HG03457 (cell line): ENCODE measurements at regions not wholly inside any gene's neighbourhood (a gene's known extent, or its start where the extent isn't known, plus 50 kb on each side); places are given as distances from the start of the nearest gene placed in this dataset.

Source experiments
- ATAC-seq: cut with Tn5 transposase; IDR thresholded peaks from one replicate; pipeline ENCODE4 v1.9.1; 2021; ENCODE audit warnings: moderate number of reproducible peaks; ENCODE audit not compliant: unreplicated experiment

- no peak for ATAC-seq
These were observed 580.2 kb downstream of the EFNA5 start for GRCh38 chr5:107090506-107090905.

DNA sequence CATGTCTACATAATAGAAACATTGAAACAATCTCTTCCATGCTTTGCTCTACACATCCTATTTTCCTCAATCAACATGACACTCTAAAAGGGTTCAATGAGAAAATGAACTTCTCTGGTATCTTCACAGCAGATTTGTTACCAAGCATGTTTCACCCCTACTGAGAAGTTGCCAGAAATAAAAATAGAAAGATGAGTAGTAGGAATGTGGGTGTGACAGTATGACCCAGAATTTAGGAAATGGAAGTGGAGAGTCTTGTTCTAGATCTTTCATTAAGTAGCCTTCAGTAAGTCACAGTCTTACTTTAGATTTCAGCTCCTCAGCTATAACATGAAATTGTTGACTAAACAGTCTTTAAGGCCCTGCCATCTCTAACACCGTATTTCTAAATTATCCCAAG, 581.8 kb downstream of the EFNA5 start:
- no peak for ATAC-seq

DNA sequence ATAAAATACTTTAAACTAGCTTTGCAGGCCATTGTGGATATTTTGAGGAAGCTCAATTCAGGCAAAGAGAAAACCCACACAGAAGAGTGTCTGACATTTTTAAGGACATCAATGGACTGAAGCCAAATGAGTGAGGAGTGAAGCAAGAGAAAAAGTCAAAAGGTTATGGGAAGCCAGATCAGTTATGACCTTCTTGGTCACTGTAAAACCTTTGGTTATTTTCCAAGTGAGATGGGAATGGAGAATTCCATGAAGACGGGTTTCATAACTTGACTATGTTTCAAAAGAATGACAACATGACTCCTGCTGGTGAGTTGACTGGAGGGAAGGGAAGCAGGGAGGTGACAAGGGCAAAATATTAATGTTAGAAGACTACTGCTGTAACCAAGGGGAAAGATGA, 585.2 kb downstream of the EFNA5 start:
- ATAC-seq: no peak

DNA sequence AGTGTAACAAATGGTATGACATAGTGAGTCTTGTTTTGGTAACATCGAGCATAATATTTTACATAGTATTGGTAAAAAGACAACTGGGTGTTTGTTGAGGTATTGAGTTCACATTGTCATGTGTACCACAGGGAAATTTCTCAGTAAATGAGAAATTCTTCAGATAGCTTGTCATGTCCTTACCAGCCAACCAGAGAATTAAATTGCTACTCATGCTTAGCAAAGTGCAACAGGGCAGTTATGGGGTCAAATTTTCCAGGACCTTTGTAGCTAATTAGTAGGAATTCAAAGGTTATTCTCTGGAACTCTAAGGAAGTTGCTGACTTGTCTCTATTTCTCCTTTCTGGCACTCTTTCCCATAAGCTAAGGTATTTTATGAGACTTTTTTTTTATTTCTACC, 595.7 kb downstream of the EFNA5 start:
- ATAC-seq: no peak

- no peak for ATAC-seq
These were observed 597.8 kb downstream of the EFNA5 start for GRCh38 chr5:107072967-107073366.

GRCh38 chr5:107072440-107072839, 598.3 kb downstream of the EFNA5 start:
- no peak for ATAC-seq

- no peak for ATAC-seq
These were observed 602.0 kb downstream of the EFNA5 start for GRCh38 chr5:107068782-107069181.

DNA sequence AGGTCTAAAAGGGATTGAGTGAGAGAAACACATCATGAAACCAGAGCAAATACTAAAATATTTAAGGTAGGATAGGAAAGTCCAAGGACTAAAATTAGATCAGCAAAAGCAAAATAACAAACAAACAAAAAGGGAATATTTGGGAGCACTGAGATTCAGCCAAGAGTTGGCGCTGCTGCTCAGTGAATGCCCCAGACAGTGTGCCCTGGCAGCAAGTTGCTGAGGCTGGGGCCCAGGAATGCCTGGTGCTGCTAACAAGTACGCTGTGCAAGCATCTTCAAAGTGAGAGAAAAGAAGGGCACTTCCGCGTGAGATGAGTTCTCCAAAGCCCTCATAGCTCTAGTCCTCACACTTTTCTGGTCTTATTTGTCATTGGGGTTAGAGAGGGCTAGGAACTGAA, 603.3 kb downstream of the EFNA5 start:
- ATAC-seq: no peak

GRCh38 chr5:107063511-107063910, 607.2 kb downstream of the EFNA5 start:
- no peak for ATAC-seq

DNA sequence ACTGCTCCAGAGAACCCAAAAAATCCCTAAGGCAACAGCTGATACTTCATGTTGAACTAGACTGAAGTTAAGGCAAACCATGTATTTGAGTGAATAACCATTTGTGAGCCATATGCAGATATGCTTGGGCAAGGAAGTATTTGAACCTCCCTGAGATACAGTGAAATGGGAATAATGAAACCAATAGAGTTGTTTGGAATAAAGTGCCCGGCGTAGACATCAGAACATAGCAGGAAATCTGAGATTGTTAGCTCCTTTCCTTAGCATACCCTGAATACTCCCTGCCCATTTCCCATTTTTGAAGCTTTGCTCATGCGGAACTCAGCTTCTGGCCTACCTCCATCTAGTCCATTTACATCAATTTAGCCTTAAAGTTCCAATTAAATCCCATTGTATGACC, 611.9 kb downstream of the EFNA5 start:
- ATAC-seq: no peak

- no peak for ATAC-seq
These were observed 612.5 kb downstream of the EFNA5 start for GRCh38 chr5:107058235-107058634.

GRCh38 chr5:107056278-107056677, 614.5 kb downstream of the EFNA5 start:
- ATAC-seq: no peak

GRCh38 chr5:107047048-107047447, 623.7 kb downstream of the EFNA5 start:
- no peak for ATAC-seq

GRCh38 chr5:107043665-107044064, 627.1 kb downstream of the EFNA5 start:
- ATAC-seq: no peak

GRCh38 chr5:107040907-107041306, 629.8 kb downstream of the EFNA5 start:
- no peak for ATAC-seq

GRCh38 chr5:107032629-107033028, 638.1 kb downstream of the EFNA5 start:
- no peak for ATAC-seq

- no peak for ATAC-seq
These were observed 641.8 kb downstream of the EFNA5 start for GRCh38 chr5:107028938-107029337.

DNA sequence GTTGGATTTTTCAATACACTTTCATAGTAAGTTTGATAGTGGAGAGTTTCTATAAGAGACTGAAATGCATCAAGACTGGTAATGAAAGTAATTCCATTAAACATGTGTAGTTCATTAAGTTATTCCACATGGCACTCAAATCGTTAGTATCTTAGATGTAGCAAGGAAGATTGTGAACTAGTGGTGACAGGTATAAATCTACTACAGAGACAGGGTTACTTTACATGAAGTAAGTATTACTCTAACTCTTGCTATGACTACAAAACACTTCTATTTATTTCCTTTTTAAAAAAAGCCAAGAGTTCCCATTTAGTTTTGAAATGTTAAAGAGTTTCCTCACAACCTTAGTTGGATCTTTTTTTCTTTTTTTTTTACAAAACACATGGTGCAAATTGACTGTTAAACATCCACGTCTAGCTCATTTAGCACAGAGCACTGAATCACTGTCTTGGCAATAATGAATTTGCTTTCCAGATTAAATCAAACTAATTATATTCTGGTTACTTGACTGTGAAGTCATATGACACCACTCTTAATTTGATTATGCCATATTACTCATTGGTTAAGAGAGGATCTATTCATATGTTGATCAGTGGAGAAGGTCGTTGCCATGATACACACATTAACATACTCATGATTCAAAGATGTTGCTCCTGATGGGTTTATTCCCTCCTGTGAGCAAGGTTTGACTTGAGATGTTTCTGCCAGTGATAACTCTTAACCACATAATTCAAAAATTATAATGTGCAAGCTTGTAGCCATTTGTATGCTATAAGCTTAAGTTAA, 644.8 kb downstream of the EFNA5 start:
- ATAC-seq: no peak

DNA sequence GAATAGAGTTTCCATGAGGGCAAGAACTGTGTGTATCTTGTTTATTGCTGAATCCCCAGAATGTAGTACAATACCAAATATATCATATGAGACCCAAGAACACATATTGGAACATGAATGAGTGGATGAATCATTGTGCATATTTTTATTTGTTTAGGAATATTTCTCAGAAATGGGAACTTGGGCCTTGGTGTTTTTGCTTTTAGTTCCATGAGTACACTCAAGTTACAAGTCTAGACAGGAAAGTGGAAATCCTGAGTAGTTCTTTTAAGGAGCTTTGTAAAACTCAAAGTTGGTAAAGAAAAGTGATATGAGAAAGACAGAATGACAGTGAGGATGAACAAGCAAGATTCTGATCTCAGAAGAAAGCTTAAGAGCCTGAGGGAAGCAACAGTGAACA, 647.0 kb downstream of the EFNA5 start:
- no peak for ATAC-seq

GRCh38 chr5:107021575-107021974, 649.2 kb downstream of the EFNA5 start:
- ATAC-seq: no peak

DNA sequence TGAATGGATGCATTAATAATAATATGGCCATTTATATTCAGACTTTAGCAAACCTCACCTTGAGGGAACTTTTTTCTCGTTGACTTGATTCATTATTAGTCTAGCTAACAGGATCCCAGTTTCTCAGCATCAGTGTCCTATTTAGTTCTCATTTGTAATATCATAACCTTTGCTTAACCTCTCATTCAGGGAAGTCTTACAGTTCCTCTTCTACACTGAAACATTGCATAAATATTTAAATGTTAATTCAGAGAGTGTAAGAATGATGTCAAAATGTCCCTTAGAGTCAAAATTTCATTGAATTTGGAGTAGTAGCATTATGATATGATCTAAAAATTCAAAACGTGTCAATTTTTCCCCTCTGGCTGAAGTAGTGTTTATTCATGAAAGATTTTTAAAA, 650.1 kb downstream of the EFNA5 start:
- ATAC-seq: no peak

DNA sequence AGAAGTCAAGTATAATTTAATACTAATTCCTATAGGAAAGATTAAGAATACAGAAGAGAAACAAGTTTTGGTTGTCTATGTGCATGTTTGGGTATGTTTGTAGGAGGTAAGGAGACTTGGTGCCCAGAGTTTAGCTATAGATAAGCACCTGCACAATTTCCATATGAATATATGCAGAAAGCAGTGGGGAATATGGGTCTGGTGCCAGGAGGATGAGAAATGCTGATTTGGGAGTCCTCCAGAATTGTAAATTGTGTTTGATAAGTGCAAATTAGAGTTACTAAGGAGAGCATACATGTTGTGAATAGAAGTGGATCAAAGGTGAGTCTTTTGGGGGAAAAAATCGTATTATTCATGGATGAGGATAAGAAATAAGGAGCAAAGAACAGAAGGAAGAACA, 653.1 kb downstream of the EFNA5 start:
- no peak for ATAC-seq

GRCh38 chr5:107012371-107012770, 658.4 kb downstream of the EFNA5 start:
- no peak for ATAC-seq
